ENCODE measurements at regions not wholly inside any gene's neighbourhood (a gene's known extent, or its start where the extent isn't known, plus 50 kb on each side); places are given as distances from the start of the nearest gene placed in this dataset.
A peak's percentile ranks its signal among the peaks of the same experiment; 100 is the strongest.

- ATAC-seq (no peak), DNase-seq (ENCODE audit: missing footprints) (no peak)
- intact Hi-C loops (cut with DNase I), result loop anchor here (5.0 kb wide), 2 partner anchors 75 to 90 kb away; no protein-coding TSS in a partner anchor
Observed at GRCh38 chr16:86756882-86757703, 178.7 kb downstream of the FOXL1 start.

GRCh38 chr16:86757704-86758040, 179.3 kb downstream of the FOXL1 start:
- no peak for DNase-seq (ENCODE audit: missing footprints)
- intact Hi-C loops (cut with DNase I), result loop anchor here (5.0 kb wide), 2 partner anchors 75 to 90 kb away; no protein-coding TSS in a partner anchor
- ATAC-seq, result no peak

- no peak for ATAC-seq
- no peak for DNase-seq (ENCODE audit: missing footprints)
- intact Hi-C loops (cut with DNase I), result loop anchor here (5.0 kb wide), 2 partner anchors 77 to 92 kb away; no protein-coding TSS in a partner anchor
Observed at GRCh38 chr16:86758932-86759331, 180.6 kb downstream of the FOXL1 start.

- peak; percentile 75 for DNase-seq (ENCODE audit: missing footprints)
- peak; percentile 72 for ATAC-seq
- intact Hi-C loops (cut with DNase I), result loop anchor here (5.0 kb wide), 1 partner anchor 194 kb away; the partner anchor contains the start of gene FOXC2
Observed at GRCh38 chr16:86761111-86762031, 183.0 kb downstream of the FOXL1 start.

- ATAC-seq (no peak), DNase-seq (ENCODE audit: missing footprints) (no peak)
- intact Hi-C loops (cut with DNase I), result loop anchor here (5.0 kb wide), 1 partner anchor 195 kb away; the partner anchor contains the start of gene FOXC2
Observed at GRCh38 chr16:86762095-86762494, 183.7 kb downstream of the FOXL1 start.

GRCh38 chr16:86763819-86764218, 185.5 kb downstream of the FOXL1 start:
- intact Hi-C loops (cut with DNase I), result loop anchor here (5.0 kb wide), 1 partner anchor 197 kb away; the partner anchor contains the start of gene FOXC2
- no peak for ATAC-seq
- DNase-seq (ENCODE audit: missing footprints), result no peak

- intact Hi-C loops (cut with DNase I), result loop anchor here (5.0 kb wide), 1 partner anchor 197 kb away; the partner anchor contains the start of gene FOXC2
- ATAC-seq (no peak), DNase-seq (ENCODE audit: missing footprints) (no peak)
Observed at GRCh38 chr16:86764551-86764950, 186.2 kb downstream of the FOXL1 start.

- ATAC-seq (no peak), DNase-seq (ENCODE audit: missing footprints) (no peak)
- intact Hi-C loops (cut with DNase I), result no loop called here
Observed at GRCh38 chr16:86765389-86766026, 187.2 kb downstream of the FOXL1 start.

GRCh38 chr16:86766700-86767099, 188.4 kb downstream of the FOXL1 start:
- ATAC-seq, result no peak
- intact Hi-C loops (cut with DNase I), result no loop called here
- no peak for DNase-seq (ENCODE audit: missing footprints)

GRCh38 chr16:86768228-86768791, 190.0 kb downstream of the FOXL1 start:
- intact Hi-C loops (cut with DNase I), result no loop called here
- no peak for DNase-seq (ENCODE audit: missing footprints)
- no peak for ATAC-seq

GRCh38 chr16:86768999-86769398, 190.7 kb downstream of the FOXL1 start:
- no peak for ATAC-seq
- DNase-seq (ENCODE audit: missing footprints), result no peak
- intact Hi-C loops (cut with DNase I), result no loop called here

GRCh38 chr16:86771506-86772460, 193.4 kb downstream of the FOXL1 start:
- ATAC-seq (no peak), DNase-seq (ENCODE audit: missing footprints) (no peak)
- intact Hi-C loops (cut with DNase I), result no loop called here

GRCh38 chr16:86772671-86773353, 194.5 kb downstream of the FOXL1 start:
- intact Hi-C loops (cut with DNase I), result no loop called here
- DNase-seq (ENCODE audit: missing footprints), result no peak
- no peak for ATAC-seq

- DNase-seq (ENCODE audit: missing footprints) (no peak), ATAC-seq (no peak)
- intact Hi-C loops (cut with DNase I), result no loop called here
Observed at GRCh38 chr16:86773354-86773715, 195.0 kb downstream of the FOXL1 start.

- no peak for DNase-seq (ENCODE audit: missing footprints)
- ATAC-seq, result no peak
- intact Hi-C loops (cut with DNase I), result no loop called here
Observed at GRCh38 chr16:86774931-86775330, 196.6 kb downstream of the FOXL1 start.

GRCh38 chr16:86775511-86775921, 197.2 kb downstream of the FOXL1 start:
- no peak for DNase-seq (ENCODE audit: missing footprints)
- intact Hi-C loops (cut with DNase I), result no loop called here
- no peak for ATAC-seq

- DNase-seq (ENCODE audit: missing footprints), result no peak
- intact Hi-C loops (cut with DNase I), result no loop called here
- no peak for ATAC-seq
Observed at GRCh38 chr16:86777381-86777946, 199.1 kb downstream of the FOXL1 start.

All from Right ventricle myocardium inferior (tissue), 1 donor.